B cell (primary cell): ENCODE measurements at regions not wholly inside any gene's neighbourhood (a gene's known extent, or its start where the extent isn't known, plus 50 kb on each side); places are given as distances from the start of the nearest gene placed in this dataset.

ENCODE experiments used
- ATAC-seq: fragments of 200-7000 bp; cut with Tn5 transposase; one replicate; pipeline ENCODE4 v1.10.0; 2021; ENCODE audit warnings: low read depth, mild to moderate bottlenecking, moderate number of reproducible peaks, moderate library complexity
- CTCF ChIA-PET: fragments of 350-600 bp; sonication (Branson Sonifier 250); formaldehyde crosslinking; loops from one replicate; lab custom pipeline; 2021; ENCODE audit warnings: antibody characterized with exemption, inconsistent platforms; lab: Charles Lee
- POLR2A ChIA-PET: fragments of 350-600 bp; sonication (Branson Sonifier 250); formaldehyde crosslinking; loops from one replicate; lab custom pipeline; 2021; ENCODE audit warnings: antibody characterized with exemption; lab: Charles Lee
- DNase-seq: peaks from one replicate; pipeline ENCODE4 v3.0.0; 2013
- H2AFZ ChIP-seq: 2 replicates; pipeline ENCODE4 v1.6.1; 2012; ENCODE audit warnings: mild to moderate bottlenecking, low read depth, low read length; ENCODE audit not compliant: insufficient read depth, poor library complexity, severe bottlenecking
- H3K27ac ChIP-seq, 2 donors: 1 replicate in 1 of 2; 2 replicates in 1 of 2; pipeline ENCODE4 v1.5.1; 2012 to 2013; ENCODE audit warnings: low read length in 2 of 2, mild to moderate bottlenecking in 2 of 2, moderate library complexity in 1 of 2
- H3K27me3 ChIP-seq, 4 experiments: fragments of 200-600 bp in 1 of 4; sonication (generic) in 1 of 4; replicated peaks in 1 of 4; 1 replicate in 2 of 4; 2 replicates in 2 of 4; pipeline versions ENCODE4 v1.6.1 to v1.7.0; 2013 to 2016; ENCODE audit warnings: low read length in 3 of 4, mild to moderate bottlenecking in 2 of 4, mixed read lengths in 1 of 4, moderate library complexity in 1 of 4; ENCODE audit not compliant: insufficient read depth in 4 of 4, control insufficient read depth in 3 of 4; ENCODE audit errors: control extremely low read depth in 1 of 4
- H3K36me3 ChIP-seq, 2 experiments: replicated peaks in 1 of 2; 1 replicate in 1 of 2; 2 replicates in 1 of 2; pipeline versions ENCODE4 v1.6.1 to v1.7.1; 2013; ENCODE audit warnings: low read length in 1 of 2; ENCODE audit not compliant: insufficient read depth in 2 of 2, control insufficient read depth in 1 of 2; ENCODE audit errors: control extremely low read depth in 1 of 2, extremely low read depth in 1 of 2
- H3K4me1 ChIP-seq, 2 donors: fragments of 200-600 bp in 1 of 2; sonication (generic) in 1 of 2; 1 replicate in 1 of 2; 2 replicates in 1 of 2; pipeline versions ENCODE4 v1.5.1 to v1.6.1; 2013 to 2017; ENCODE audit warnings: low read length in 2 of 2; ENCODE audit not compliant: control insufficient read depth in 2 of 2, insufficient read depth in 2 of 2
- H3K4me2 ChIP-seq: replicated peaks from 2 replicates; pipeline ENCODE3; 2012; ENCODE audit warnings: mild to moderate bottlenecking, low read depth, low read length; ENCODE audit not compliant: poor library complexity, severe bottlenecking
- H3K4me3 ChIP-seq, 5 experiments: fragments of 200-600 bp in 1 of 5; sonication (generic) in 1 of 5; 1 replicate in 3 of 5; 2 replicates in 2 of 5; pipeline versions ENCODE4 v1.5.1 to v1.7.0; 2011 to 2016; ENCODE audit warnings: low read length in 4 of 5, mild to moderate bottlenecking in 4 of 5, low read depth in 2 of 5, control low read depth in 1 of 5, moderate library complexity in 1 of 5; ENCODE audit not compliant: insufficient read depth in 1 of 5; ENCODE audit errors: control extremely low read depth in 1 of 5, extremely low read depth in 1 of 5
- H3K79me2 ChIP-seq: fragments of 200-600 bp; sonication (generic); one replicate; pipeline ENCODE4 v1.6.0; 2016; ENCODE audit warnings: low read length; ENCODE audit not compliant: control insufficient read depth, insufficient read depth
- H3K9ac ChIP-seq: fragments of 200-600 bp; sonication (generic); 2 replicates; pipeline ENCODE4 v1.6.1; 2017; ENCODE audit warnings: mild to moderate bottlenecking, low read length, moderate library complexity
- H3K9me3 ChIP-seq, 3 donors: one replicate each; pipeline versions ENCODE4 v1.6.1 to v1.7.1; 2013; ENCODE audit warnings: low read length in 2 of 3; ENCODE audit not compliant: control insufficient read depth in 2 of 3, insufficient read depth in 1 of 3; ENCODE audit errors: control extremely low read depth in 1 of 3
- H4K20me1 ChIP-seq: 2 replicates; pipeline ENCODE4 v1.6.0; 2012; ENCODE audit warnings: mild to moderate bottlenecking, low read length; ENCODE audit not compliant: insufficient read depth, control insufficient read depth, poor library complexity, severe bottlenecking
- H3K27ac Mint-ChIP-seq: one replicate; pipeline ENCODE4 v1.8.0; 2021; ENCODE audit warnings: mixed read lengths
- H3K27me3 Mint-ChIP-seq: one replicate; pipeline ENCODE4 v1.8.0; 2021; ENCODE audit warnings: mixed read lengths
- H3K4me1 Mint-ChIP-seq: one replicate; pipeline ENCODE4 v1.8.0; 2021; ENCODE audit warnings: mixed read lengths
- H3K4me3 Mint-ChIP-seq: one replicate; pipeline ENCODE4 v1.8.0; 2021; ENCODE audit warnings: mixed read lengths
- H3K9me3 Mint-ChIP-seq: one replicate; pipeline ENCODE4 v1.8.0; 2022; ENCODE audit warnings: mixed read lengths; ENCODE audit not compliant: insufficient read depth
- CTCF ChIP-seq: fragments of 200-600 bp; IDR thresholded peaks from one replicate; pipeline ENCODE4 v1.8.0; 2022; ENCODE audit warnings: antibody characterized with exemption, mild to moderate bottlenecking
- EZH2 ChIP-seq: IDR thresholded peaks from 2 replicates; pipeline ENCODE4 v1.6.1; 2012; ENCODE audit warnings: borderline replicate concordance, low read depth, mild to moderate bottlenecking, moderate library complexity, low read length; ENCODE audit not compliant: insufficient read depth, poor library complexity, severe bottlenecking
- WGBS: methylation state at CpG from one replicate; pipeline ENCODE4 v1.1.5; 2013; ENCODE audit warnings: missing lambda C conversion rate; ENCODE audit not compliant: insufficient coverage; 5-methylcytosine and 5-hydroxymethylcytosine counted together
- intact Hi-C: fragments of 100-400 bp; cut with micrococcal nuclease; formaldehyde crosslinking; loops from one replicate; pipeline ENCODE4 v1.10.0; 2022

- Histone ChIP-seq H3K4me1 (no peaks in the 10 kb centered on the region), H2AFZ (no peak overlapping the region), H3K27ac (no peak overlapping the region), H3K27me3 (no peaks in the 10 kb centered on the region), H3K4me2 (no peak overlapping the region), H4K20me1 (no peaks in the 10 kb centered on the region), H3K9ac (no peak overlapping the region), H3K36me3 (no peaks in the 10 kb centered on the region), H3K79me2 (no peaks in the 10 kb centered on the region), H3K4me3 (no peak overlapping the region), H3K9me3 (peaks cover 0 to 3% (median 0%) of the 10 kb centered on the region in 3 donors)
- intact Hi-C loops = no loop called here
- Mint-ChIP-seq H3K27me3 (no peaks in the 10 kb centered on the region), H3K9me3 (no peaks in the 10 kb centered on the region), H3K4me3 (no peak overlapping the region), H3K27ac (no peak overlapping the region), H3K4me1 (no peaks in the 10 kb centered on the region)
- TF ChIP-seq CTCF (no peak), EZH2 (no peak)
- ATAC-seq (no peak), DNase-seq (no peak)
- 59% methylated on average over 1 of the region's 4 CpGs for WGBS
- ChIA-PET CTCF (no interaction called here), POLR2A (no interaction called here)
Observed at GRCh38 chr2:211144974-211145665, 588.7 kb downstream of the CPS1 start.

GRCh38 chr2:211149731-211150130 lies 593.3 kb downstream of the CPS1 start:
- no peak for DNase-seq
- Histone ChIP-seq H3K79me2 (no peaks in the 10 kb centered on the region), H3K4me2 (no peak overlapping the region), H3K27me3 (no peaks in the 10 kb centered on the region), H3K4me3 (no peak overlapping the region), H4K20me1 (no peaks in the 10 kb centered on the region), H3K9me3 (peaks cover 0 to 3% (median 0%) of the 10 kb centered on the region in 3 donors), H3K4me1 (no peaks in the 10 kb centered on the region), H2AFZ (no peak overlapping the region), H3K27ac (no peak overlapping the region), H3K36me3 (no peaks in the 10 kb centered on the region), H3K9ac (no peak overlapping the region)
- Mint-ChIP-seq H3K27ac (no peak overlapping the region), H3K4me1 (no peaks in the 10 kb centered on the region), H3K27me3 (no peaks in the 10 kb centered on the region), H3K4me3 (no peak overlapping the region), H3K9me3 (no peaks in the 10 kb centered on the region)
- CTCF ChIA-PET = interaction anchor here (1.1 kb wide), 1 partner anchor 11 kb away, joined by 3 read pairs; no protein-coding TSS in a partner anchor
- TF ChIP-seq EZH2 = no peak
- TF ChIP-seq CTCF = no peak
- intact Hi-C loops = no loop called here
- ATAC-seq = no peak
- no CpG with 5 or more reads among the region's 3 CpGs for WGBS
- POLR2A ChIA-PET = no interaction called here
